Liver (tissue), 8 donors: ENCODE measurements at regions not wholly inside any gene's neighbourhood (a gene's known extent, or its start where the extent isn't known, plus 50 kb on each side); places are given as distances from the start of the nearest gene placed in this dataset.

Experiments used
- DNase-seq: peaks from one replicate; pipeline ENCODE4 v3.0.0-alpha.2; 2017; ENCODE audit warnings: low spot score
- H3K27ac ChIP-seq, 2 donors: one replicate each; pipeline ENCODE4 v1.7.0; 2013; ENCODE audit warnings: inconsistent platforms in 2 of 2, low read length in 2 of 2, control low read depth in 1 of 2, low read depth in 1 of 2, mild to moderate bottlenecking in 1 of 2
- H3K27me3 ChIP-seq, 4 donors: one replicate each; pipeline versions ENCODE4 v1.6.1 to v1.7.0; 2013; ENCODE audit warnings: low read length in 3 of 4, inconsistent platforms in 1 of 4, mild to moderate bottlenecking in 1 of 4, moderate library complexity in 1 of 4; ENCODE audit not compliant: control insufficient read depth in 4 of 4, insufficient read depth in 4 of 4
- H3K36me3 ChIP-seq, 4 donors: one replicate each; pipeline versions ENCODE4 v1.6.1 to v1.7.0; 2013; ENCODE audit warnings: low read length in 3 of 4, mild to moderate bottlenecking in 3 of 4, low read depth in 1 of 4, moderate library complexity in 1 of 4; ENCODE audit not compliant: control insufficient read depth in 4 of 4, insufficient read depth in 3 of 4
- H3K4me1 ChIP-seq, 4 donors: one replicate each; pipeline versions ENCODE4 v1.6.1 to v1.7.0; 2013; ENCODE audit warnings: low read length in 3 of 4, mild to moderate bottlenecking in 3 of 4, moderate library complexity in 1 of 4; ENCODE audit not compliant: control insufficient read depth in 4 of 4, insufficient read depth in 4 of 4
- H3K4me3 ChIP-seq, 3 donors: one replicate each; pipeline versions ENCODE4 v1.6.1 to v1.7.0; 2013; ENCODE audit warnings: low read length in 3 of 3, control low read depth in 1 of 3, low read depth in 1 of 3, mild to moderate bottlenecking in 1 of 3
- H3K9ac ChIP-seq, 2 donors: one replicate each; pipeline ENCODE4 v1.7.0; 2013; ENCODE audit warnings: low read length in 2 of 2, mild to moderate bottlenecking in 2 of 2, moderate library complexity in 2 of 2, control low read depth in 1 of 2, low read depth in 1 of 2
- H3K9me3 ChIP-seq, 4 donors: one replicate each; pipeline versions ENCODE4 v1.6.1 to v1.7.0; 2013; ENCODE audit warnings: low read length in 3 of 4; ENCODE audit not compliant: control insufficient read depth in 4 of 4
- ATF3 ChIP-seq: IDR thresholded peaks from 2 replicates; pipeline ENCODE4 v1.6.1; 2016; ENCODE audit warnings: antibody characterized with exemption
- EGR1 ChIP-seq, 2 donors: IDR thresholded peaks; 2 replicates each; pipeline ENCODE4 v1.6.1; 2016 to 2018; ENCODE audit warnings: antibody characterized with exemption in 2 of 2, low read depth in 2 of 2
- FOXA1 ChIP-seq: IDR thresholded peaks from 2 replicates; pipeline ENCODE4 v1.6.1; 2016; ENCODE audit warnings: antibody characterized with exemption
- FOXA2 ChIP-seq: IDR thresholded peaks from 2 replicates; pipeline ENCODE4 v1.6.1; 2016; ENCODE audit warnings: antibody characterized with exemption
- GABPA ChIP-seq, 2 donors: IDR thresholded peaks in 1 of 2; conservative IDR thresholded peaks in 1 of 2; 2 replicates each; pipeline ENCODE4 v1.6.1; 2016; ENCODE audit warnings: antibody characterized with exemption in 2 of 2, mild to moderate bottlenecking in 1 of 2, moderate library complexity in 1 of 2
- HNF4A ChIP-seq, 2 donors: conservative IDR thresholded peaks; 2 replicates each; pipeline ENCODE4 v1.6.1; 2016; ENCODE audit warnings: antibody characterized with exemption in 2 of 2, mild to moderate bottlenecking in 2 of 2
- HNF4G ChIP-seq: IDR thresholded peaks from 2 replicates; pipeline ENCODE4 v1.6.1; 2016; ENCODE audit warnings: antibody characterized with exemption
- JUND ChIP-seq, 2 donors: IDR thresholded peaks; 2 replicates each; pipeline ENCODE4 v1.6.1; 2016; ENCODE audit warnings: antibody characterized with exemption in 2 of 2
- MAX ChIP-seq: IDR thresholded peaks from 2 replicates; pipeline ENCODE4 v1.6.1; 2016; ENCODE audit warnings: antibody characterized with exemption
- RAD21 ChIP-seq, 2 donors: IDR thresholded peaks; 2 replicates each; pipeline ENCODE4 v1.6.1; 2016; ENCODE audit warnings: antibody characterized with exemption in 2 of 2, mild to moderate bottlenecking in 2 of 2
- RXRA ChIP-seq, 2 donors: IDR thresholded peaks; 2 replicates each; pipeline ENCODE4 v1.6.1; 2017 to 2018; ENCODE audit warnings: antibody characterized with exemption in 2 of 2, mild to moderate bottlenecking in 1 of 2
- SP1 ChIP-seq: IDR thresholded peaks from 2 replicates; pipeline ENCODE4 v1.6.1; 2018; ENCODE audit warnings: antibody characterized with exemption, mild to moderate bottlenecking
- TAF1 ChIP-seq: conservative IDR thresholded peaks from 2 replicates; pipeline ENCODE4 v1.6.1; 2016; ENCODE audit warnings: antibody characterized with exemption, mild to moderate bottlenecking
- WGBS: extraction: QIAGEN DNeasy Blood & Tissue Kit; methylation state at CpG from one replicate; pipeline ENCODE4 v1.1.7; 2013; 5-methylcytosine and 5-hydroxymethylcytosine counted together
- TF ChIP-seq, protein P1 (sequence below): fragments of 150-350 bp; IDR thresholded peaks from 2 replicates; pipeline ENCODE4 v1.5.1; 2017; ENCODE audit warnings: improper control_type of control experiment, low read depth, low read length; ENCODE audit not compliant: missing input control
- TF ChIP-seq, protein P2 (sequence below): IDR thresholded peaks from 2 replicates; pipeline ENCODE4 v1.6.1; 2016; ENCODE audit warnings: antibody characterized with exemption
- TF ChIP-seq, protein P3 (sequence below): IDR thresholded peaks from 2 replicates; pipeline ENCODE4 v1.6.1; 2016; ENCODE audit warnings: antibody characterized with exemption, mild to moderate bottlenecking
- donor health status: healthy.
- donor health status: healthy.
- donor health status: healthy.
- donor health status: healthy.
- donor health status: healthy.

- 75% methylated on average over 10 of the region's 10 CpGs for WGBS
- H3K9me3 ChIP-seq: no peaks in the 10 kb centered on the region
- no peak overlapping the region for H3K9ac ChIP-seq
- H3K36me3 ChIP-seq: no peaks in the 10 kb centered on the region
- DNase-seq: no peak
- no peak overlapping the region for H3K4me3 ChIP-seq
- no peak overlapping the region for H3K27ac ChIP-seq
- TF ChIP-seq ATF3: no peak
- TF ChIP-seq, protein P1, sequence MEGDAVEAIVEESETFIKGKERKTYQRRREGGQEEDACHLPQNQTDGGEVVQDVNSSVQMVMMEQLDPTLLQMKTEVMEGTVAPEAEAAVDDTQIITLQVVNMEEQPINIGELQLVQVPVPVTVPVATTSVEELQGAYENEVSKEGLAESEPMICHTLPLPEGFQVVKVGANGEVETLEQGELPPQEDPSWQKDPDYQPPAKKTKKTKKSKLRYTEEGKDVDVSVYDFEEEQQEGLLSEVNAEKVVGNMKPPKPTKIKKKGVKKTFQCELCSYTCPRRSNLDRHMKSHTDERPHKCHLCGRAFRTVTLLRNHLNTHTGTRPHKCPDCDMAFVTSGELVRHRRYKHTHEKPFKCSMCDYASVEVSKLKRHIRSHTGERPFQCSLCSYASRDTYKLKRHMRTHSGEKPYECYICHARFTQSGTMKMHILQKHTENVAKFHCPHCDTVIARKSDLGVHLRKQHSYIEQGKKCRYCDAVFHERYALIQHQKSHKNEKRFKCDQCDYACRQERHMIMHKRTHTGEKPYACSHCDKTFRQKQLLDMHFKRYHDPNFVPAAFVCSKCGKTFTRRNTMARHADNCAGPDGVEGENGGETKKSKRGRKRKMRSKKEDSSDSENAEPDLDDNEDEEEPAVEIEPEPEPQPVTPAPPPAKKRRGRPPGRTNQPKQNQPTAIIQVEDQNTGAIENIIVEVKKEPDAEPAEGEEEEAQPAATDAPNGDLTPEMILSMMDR: no peak
- TF ChIP-seq EGR1 (IDR thresholded peaks at IDR 0.05; ENCODE audit: low read depth in 2 of 2): no peak
- no peak for TF ChIP-seq FOXA1
- TF ChIP-seq HNF4A (conservative IDR thresholded peaks at IDR 0.05): no peak
- TF ChIP-seq JUND (IDR thresholded peaks at IDR 0.05): no peak
- no peak for TF ChIP-seq SP1
- TF ChIP-seq RXRA (IDR thresholded peaks at IDR 0.05): no peak
- TF ChIP-seq, protein P2, sequence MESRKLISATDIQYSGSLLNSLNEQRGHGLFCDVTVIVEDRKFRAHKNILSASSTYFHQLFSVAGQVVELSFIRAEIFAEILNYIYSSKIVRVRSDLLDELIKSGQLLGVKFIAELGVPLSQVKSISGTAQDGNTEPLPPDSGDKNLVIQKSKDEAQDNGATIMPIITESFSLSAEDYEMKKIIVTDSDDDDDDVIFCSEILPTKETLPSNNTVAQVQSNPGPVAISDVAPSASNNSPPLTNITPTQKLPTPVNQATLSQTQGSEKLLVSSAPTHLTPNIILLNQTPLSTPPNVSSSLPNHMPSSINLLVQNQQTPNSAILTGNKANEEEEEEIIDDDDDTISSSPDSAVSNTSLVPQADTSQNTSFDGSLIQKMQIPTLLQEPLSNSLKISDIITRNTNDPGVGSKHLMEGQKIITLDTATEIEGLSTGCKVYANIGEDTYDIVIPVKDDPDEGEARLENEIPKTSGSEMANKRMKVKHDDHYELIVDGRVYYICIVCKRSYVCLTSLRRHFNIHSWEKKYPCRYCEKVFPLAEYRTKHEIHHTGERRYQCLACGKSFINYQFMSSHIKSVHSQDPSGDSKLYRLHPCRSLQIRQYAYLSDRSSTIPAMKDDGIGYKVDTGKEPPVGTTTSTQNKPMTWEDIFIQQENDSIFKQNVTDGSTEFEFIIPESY: no peak
- TF ChIP-seq HNF4G: no peak
- no peak for TF ChIP-seq GABPA (IDR thresholded peaks at IDR 0.05 in 1 of 2, conservative IDR thresholded peaks at IDR 0.05 in 1 of 2)
- TF ChIP-seq, protein P3, sequence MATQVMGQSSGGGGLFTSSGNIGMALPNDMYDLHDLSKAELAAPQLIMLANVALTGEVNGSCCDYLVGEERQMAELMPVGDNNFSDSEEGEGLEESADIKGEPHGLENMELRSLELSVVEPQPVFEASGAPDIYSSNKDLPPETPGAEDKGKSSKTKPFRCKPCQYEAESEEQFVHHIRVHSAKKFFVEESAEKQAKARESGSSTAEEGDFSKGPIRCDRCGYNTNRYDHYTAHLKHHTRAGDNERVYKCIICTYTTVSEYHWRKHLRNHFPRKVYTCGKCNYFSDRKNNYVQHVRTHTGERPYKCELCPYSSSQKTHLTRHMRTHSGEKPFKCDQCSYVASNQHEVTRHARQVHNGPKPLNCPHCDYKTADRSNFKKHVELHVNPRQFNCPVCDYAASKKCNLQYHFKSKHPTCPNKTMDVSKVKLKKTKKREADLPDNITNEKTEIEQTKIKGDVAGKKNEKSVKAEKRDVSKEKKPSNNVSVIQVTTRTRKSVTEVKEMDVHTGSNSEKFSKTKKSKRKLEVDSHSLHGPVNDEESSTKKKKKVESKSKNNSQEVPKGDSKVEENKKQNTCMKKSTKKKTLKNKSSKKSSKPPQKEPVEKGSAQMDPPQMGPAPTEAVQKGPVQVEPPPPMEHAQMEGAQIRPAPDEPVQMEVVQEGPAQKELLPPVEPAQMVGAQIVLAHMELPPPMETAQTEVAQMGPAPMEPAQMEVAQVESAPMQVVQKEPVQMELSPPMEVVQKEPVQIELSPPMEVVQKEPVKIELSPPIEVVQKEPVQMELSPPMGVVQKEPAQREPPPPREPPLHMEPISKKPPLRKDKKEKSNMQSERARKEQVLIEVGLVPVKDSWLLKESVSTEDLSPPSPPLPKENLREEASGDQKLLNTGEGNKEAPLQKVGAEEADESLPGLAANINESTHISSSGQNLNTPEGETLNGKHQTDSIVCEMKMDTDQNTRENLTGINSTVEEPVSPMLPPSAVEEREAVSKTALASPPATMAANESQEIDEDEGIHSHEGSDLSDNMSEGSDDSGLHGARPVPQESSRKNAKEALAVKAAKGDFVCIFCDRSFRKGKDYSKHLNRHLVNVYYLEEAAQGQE: no peak
- TF ChIP-seq MAX: no peak
- TF ChIP-seq TAF1: no peak
- TF ChIP-seq RAD21 (IDR thresholded peaks at IDR 0.05): no peak
- TF ChIP-seq FOXA2: no peak
- no peaks in the 10 kb centered on the region for H3K27me3 ChIP-seq
- H3K4me1 ChIP-seq: no peaks in the 10 kb centered on the region
Measured at GRCh38 chr22:48821346-48821690, 1006.4 kb downstream of the BRD1 start.
